BE2C (cell line): ENCODE measurements at regions not wholly inside any gene's neighbourhood (a gene's known extent, or its start where the extent isn't known, plus 50 kb on each side); places are given as distances from the start of the nearest gene placed in this dataset.

ENCODE experiments used
- DNase-seq: peaks from one replicate; pipeline ENCODE4 v3.0.0-alpha.2; 2020
- H3K27me3 ChIP-seq: fragments of 250-450 bp; sonication (Bioruptor Pico); 2 replicates; pipeline ENCODE4 v1.5.1; 2020; ENCODE audit warnings: mild to moderate bottlenecking
- H3K36me3 ChIP-seq: fragments of 250-450 bp; sonication (Bioruptor Pico); 2 replicates; pipeline ENCODE4 v1.5.1; 2020; ENCODE audit warnings: mild to moderate bottlenecking
- H3K4me1 ChIP-seq: fragments of 250-450 bp; sonication (Bioruptor Pico); 2 replicates; pipeline ENCODE4 v1.5.1; 2020
- H3K4me3 ChIP-seq: 2 replicates; pipeline ENCODE4 v1.5.1; 2011; ENCODE audit warnings: low read depth, low read length
- H3K9me3 ChIP-seq: fragments of 250-450 bp; sonication (Bioruptor Pico); 2 replicates; pipeline ENCODE4 v1.5.1; 2020
- CTCF ChIP-seq: IDR thresholded peaks from 2 replicates; pipeline ENCODE4 v1.5.1; 2012; ENCODE audit warnings: mild to moderate bottlenecking, low read depth, low read length

DNA sequence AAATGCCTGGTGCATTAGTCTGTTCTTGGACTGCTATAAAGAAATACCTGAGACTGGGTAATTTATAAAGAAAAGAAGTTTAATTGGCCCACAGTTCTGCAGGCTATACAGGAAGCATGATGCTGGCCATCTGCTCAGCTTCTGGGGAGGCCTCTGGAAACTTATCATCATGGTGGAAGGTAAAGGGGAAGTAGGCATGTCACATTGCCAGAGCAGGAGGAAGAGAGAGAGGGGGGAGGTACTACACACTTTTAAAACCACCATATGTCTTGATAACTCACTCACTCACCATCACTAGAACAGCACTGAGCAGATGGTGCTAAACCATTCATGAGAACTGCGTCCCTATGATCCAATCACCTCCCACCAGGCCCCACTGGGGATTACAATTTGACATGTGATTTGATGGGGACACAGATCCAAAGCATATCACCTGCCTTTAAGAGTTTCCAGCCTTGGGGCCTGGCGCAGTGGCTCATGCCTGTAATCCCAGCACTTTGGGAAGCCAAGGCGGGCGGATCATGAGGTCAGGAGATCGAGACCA, 219.0 kb downstream of the KATNAL1 start:
- no peak overlapping the region for H3K4me3 ChIP-seq
- H3K27me3 ChIP-seq: no peaks in the 10 kb centered on the region
- H3K36me3 ChIP-seq: no peaks in the 10 kb centered on the region
- DNase-seq: peak; percentile 67
- H3K4me1 ChIP-seq: no peaks in the 10 kb centered on the region
- no peak for TF ChIP-seq CTCF
- no peaks in the 10 kb centered on the region for H3K9me3 ChIP-seq

GRCh38 chr13:30085087-30085486, 222.3 kb downstream of the KATNAL1 start:
- Histone ChIP-seq H3K27me3 (no peaks in the 10 kb centered on the region), H3K4me3 (no peak overlapping the region), H3K36me3 (no peaks in the 10 kb centered on the region), H3K9me3 (no peaks in the 10 kb centered on the region), H3K4me1 (no peaks in the 10 kb centered on the region)
- no peak for DNase-seq
- TF ChIP-seq CTCF: no peak

- no peak for TF ChIP-seq CTCF
- no peak for DNase-seq
- Histone ChIP-seq H3K4me3 (no peak overlapping the region), H3K27me3 (no peaks in the 10 kb centered on the region), H3K4me1 (no peaks in the 10 kb centered on the region), H3K36me3 (no peaks in the 10 kb centered on the region), H3K9me3 (no peaks in the 10 kb centered on the region; the same call in 1 of the 2 replicates)
Observed at GRCh38 chr13:30082391-30082790, 225.0 kb downstream of the KATNAL1 start.

GRCh38 chr13:30081331-30081730, 226.0 kb downstream of the KATNAL1 start:
- DNase-seq: no peak
- Histone ChIP-seq H3K36me3 (no peaks in the 10 kb centered on the region), H3K4me1 (no peaks in the 10 kb centered on the region), H3K27me3 (no peaks in the 10 kb centered on the region), H3K4me3 (no peak overlapping the region), H3K9me3 (no peaks in the 10 kb centered on the region; the same call in 1 of the 2 replicates)
- TF ChIP-seq CTCF: no peak

DNA sequence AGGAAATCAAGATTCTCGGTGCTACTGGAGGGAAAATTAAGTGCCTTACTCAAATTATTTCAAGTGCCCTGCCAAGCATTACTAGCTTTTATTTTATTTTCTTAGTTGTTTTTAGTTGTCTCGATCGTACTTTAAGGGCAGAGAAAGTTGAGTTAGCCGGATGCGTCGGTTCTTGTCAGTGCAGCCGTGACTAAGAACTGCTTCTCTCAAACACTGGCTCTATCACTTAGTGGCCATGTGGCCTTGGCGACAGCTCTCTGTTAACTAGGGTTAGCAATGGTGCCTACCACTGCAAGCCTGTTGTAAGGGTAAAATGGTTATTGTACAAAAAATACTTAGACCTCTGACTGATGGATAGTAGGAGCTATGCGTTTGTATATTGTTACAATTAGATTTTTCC, 227.8 kb downstream of the KATNAL1 start:
- Histone ChIP-seq H3K4me1 (no peaks in the 10 kb centered on the region), H3K36me3 (no peaks in the 10 kb centered on the region), H3K4me3 (0 out of 2 replicates have a peak overlapping the region, but pooled peaks have one; percentile 12), H3K27me3 (no peaks in the 10 kb centered on the region), H3K9me3 (no peaks in the 10 kb centered on the region; the same call in 1 of the 2 replicates)
- DNase-seq: no peak
- no peak for TF ChIP-seq CTCF

DNA sequence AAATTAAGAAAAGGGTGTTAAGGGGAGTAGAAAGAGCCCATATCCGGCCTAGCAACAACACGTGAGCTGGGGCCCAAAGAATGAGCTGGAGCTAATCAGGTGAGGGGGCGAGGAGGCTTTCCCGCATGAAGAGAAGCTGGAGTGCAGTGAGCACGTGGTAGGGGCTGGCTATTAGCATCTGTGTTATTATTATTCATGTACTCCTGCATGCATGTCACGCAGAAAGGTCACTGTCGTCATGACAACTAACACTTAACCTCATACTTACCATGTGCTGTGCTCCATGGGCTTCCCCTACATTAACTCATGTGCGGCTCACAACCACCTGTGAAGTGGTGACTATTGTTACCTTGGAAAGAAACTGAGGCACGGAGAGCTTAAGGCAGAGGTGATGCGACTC, 227.6 kb upstream of the UBL3 start:
- Histone ChIP-seq H3K9me3 (no peaks in the 10 kb centered on the region; the same call in 1 of the 2 replicates), H3K27me3 (no peaks in the 10 kb centered on the region), H3K4me3 (no peak overlapping the region), H3K36me3 (no peaks in the 10 kb centered on the region), H3K4me1 (no peaks in the 10 kb centered on the region)
- TF ChIP-seq CTCF: no peak
- no peak for DNase-seq
